IMR-90 (cell line): ENCODE measurements at regions not wholly inside any gene's neighbourhood (a gene's known extent, or its start where the extent isn't known, plus 50 kb on each side); places are given as distances from the start of the nearest gene placed in this dataset.

Experiments
- ATAC-seq: fragments of 200-7000 bp; cut with Tn5 transposase; 2 replicates; pipeline ENCODE4 v1.9.1; 2020; ENCODE audit warnings: low read depth, mild to moderate bottlenecking, moderate library complexity
- BruUV-seq: library from RNA; stranded (reverse); fragments of 400-500 nt; replicated peaks from 2 replicates; lab custom pipeline; 2021; lab: Mats Ljungman, UMichigan
- CTCF ChIA-PET: fragments of 300-600 bp; formaldehyde crosslinking; extraction: SDS; loops from one replicate; lab custom pipeline; 2021; ENCODE audit warnings: antibody characterized with exemption; lab: Yijun Ruan, JAX
- POLR2A ChIA-PET: fragments of 300-600 bp; sonication (Branson Sonifier 250); formaldehyde crosslinking; loops from one replicate; lab custom pipeline; 2022; ENCODE audit warnings: antibody characterized with exemption; ENCODE audit not compliant: unreplicated experiment; lab: Charles Lee
- DNase-seq: peaks from one replicate; pipeline ENCODE4 v3.0.0; 2013
- H2AFZ ChIP-seq: replicated peaks from 2 replicates; pipeline ENCODE3; 2013; ENCODE audit warnings: low read length, mild to moderate bottlenecking; ENCODE audit not compliant: poor library complexity
- H2AK5ac ChIP-seq: 2 replicates; pipeline ENCODE4 v1.6.1; 2013; ENCODE audit warnings: low read depth, low read length, inconsistent platforms
- H2AK9ac ChIP-seq: replicated peaks from 2 replicates; pipeline ENCODE3; 2013; ENCODE audit warnings: mild to moderate bottlenecking, low read depth, low read length, moderate library complexity; ENCODE audit not compliant: poor library complexity
- H2BK120ac ChIP-seq: 2 replicates; pipeline ENCODE4 v1.6.1; 2013; ENCODE audit warnings: low read depth, low read length, inconsistent platforms
- H2BK15ac ChIP-seq: 3 replicates; pipeline ENCODE4 v1.6.1; 2013; ENCODE audit warnings: low read depth, low read length, inconsistent platforms
- H2BK20ac ChIP-seq: 2 replicates; pipeline ENCODE4 v1.6.1; 2013; ENCODE audit warnings: low read depth, mild to moderate bottlenecking, inconsistent platforms, low read length, moderate library complexity
- H2BK5ac ChIP-seq: 2 replicates; pipeline ENCODE4 v1.6.1; 2013; ENCODE audit warnings: mild to moderate bottlenecking, low read depth, low read length, inconsistent platforms; ENCODE audit not compliant: poor library complexity, severe bottlenecking
- H3K14ac ChIP-seq: replicated peaks from 2 replicates; pipeline ENCODE4 v1.6.1; 2013; ENCODE audit warnings: low read depth, low read length, inconsistent platforms
- H3K18ac ChIP-seq: 2 replicates; pipeline ENCODE4 v1.6.1; 2013; ENCODE audit warnings: low read depth, low read length, control low read depth
- H3K23ac ChIP-seq: 2 replicates; pipeline ENCODE4 v1.6.1; 2013; ENCODE audit warnings: low read depth, low read length, inconsistent platforms
- H3K27ac ChIP-seq: 2 replicates; pipeline ENCODE4 v1.5.1; 2013; ENCODE audit warnings: mild to moderate bottlenecking, control low read depth, low read length; ENCODE audit not compliant: insufficient read depth
- H3K27me3 ChIP-seq: 2 replicates; pipeline ENCODE4 v1.6.1; 2013; ENCODE audit warnings: low read length; ENCODE audit not compliant: control insufficient read depth, insufficient read depth
- H3K36me3 ChIP-seq: 2 replicates; pipeline ENCODE4 v1.6.1; 2013; ENCODE audit warnings: low read length, mixed read lengths; ENCODE audit not compliant: control insufficient read depth, insufficient read depth
- H3K4ac ChIP-seq: 2 replicates; pipeline ENCODE4 v1.6.1; 2013; ENCODE audit warnings: low read depth, low read length, inconsistent platforms
- H3K4me1 ChIP-seq: 2 replicates; pipeline ENCODE4 v1.6.1; 2013; ENCODE audit warnings: low read length, mixed read lengths; ENCODE audit not compliant: control insufficient read depth, insufficient read depth
- H3K4me2 ChIP-seq: 2 replicates; pipeline ENCODE4 v1.6.1; 2013; ENCODE audit warnings: low read depth, mild to moderate bottlenecking, control low read depth, low read length, moderate library complexity
- H3K4me3 ChIP-seq: 2 replicates; pipeline ENCODE4 v1.5.1; 2013; ENCODE audit warnings: low read depth, mild to moderate bottlenecking, control low read depth, low read length, moderate library complexity; ENCODE audit not compliant: insufficient read depth
- H3K56ac ChIP-seq: 2 replicates; pipeline ENCODE4 v1.6.1; 2013; ENCODE audit warnings: low read length, inconsistent platforms; ENCODE audit not compliant: insufficient read depth; ENCODE audit errors: extremely low read depth
- H3K79me1 ChIP-seq, 2 experiments: 2 replicates each; pipeline ENCODE4 v1.6.1; 2013; ENCODE audit warnings: low read length in 2 of 2, inconsistent platforms in 1 of 2, low read depth in 1 of 2
- H3K9ac ChIP-seq: 2 replicates; pipeline ENCODE4 v1.6.1; 2013; ENCODE audit warnings: low read depth, low read length, control low read depth
- H3K9me1 ChIP-seq: 2 replicates; pipeline ENCODE4 v1.6.1; 2013; ENCODE audit warnings: low read length, inconsistent platforms; ENCODE audit not compliant: insufficient read depth
- H3K9me3 ChIP-seq: 2 replicates; pipeline ENCODE4 v1.6.1; 2013; ENCODE audit warnings: low read length; ENCODE audit not compliant: control insufficient read depth, insufficient read depth
- H4K20me1 ChIP-seq: 2 replicates; pipeline ENCODE4 v1.6.1; 2013; ENCODE audit warnings: low read length, inconsistent platforms; ENCODE audit not compliant: insufficient read depth
- H4K5ac ChIP-seq: 2 replicates; pipeline ENCODE4 v1.6.1; 2013; ENCODE audit warnings: mild to moderate bottlenecking, low read depth, low read length, control low read depth
- H4K8ac ChIP-seq, 2 experiments: 2 replicates each; pipeline ENCODE4 v1.6.1; 2013; ENCODE audit warnings: low read depth in 2 of 2, low read length in 2 of 2, control low read depth in 1 of 2, inconsistent platforms in 1 of 2
- H4K91ac ChIP-seq: 2 replicates; pipeline ENCODE4 v1.6.1; 2013; ENCODE audit warnings: low read depth, low read length, inconsistent platforms; ENCODE audit not compliant: insufficient read depth
- CTCF ChIP-seq: conservative IDR thresholded peaks from 2 replicates; pipeline ENCODE4 v1.5.1; 2012; ENCODE audit warnings: mild to moderate bottlenecking, low read depth, low read length, improper control_type of control experiment
- POLR2A ChIP-seq: IDR thresholded peaks from 2 replicates; pipeline ENCODE4 v1.6.1; 2012; ENCODE audit warnings: mild to moderate bottlenecking, low read depth, low read length
- RAD21 ChIP-seq: IDR thresholded peaks from 2 replicates; pipeline ENCODE4 v1.6.1; 2012; ENCODE audit warnings: low read length, improper control_type of control experiment
- SMC3 ChIP-seq: fragments of 150-350 bp; IDR thresholded peaks from 2 replicates; pipeline ENCODE4 v1.6.1; 2016; ENCODE audit warnings: low read depth, mild to moderate bottlenecking, antibody characterized with exemption, low read length, moderate library complexity
- WGBS, 2 experiments: methylation state at CpG; one replicate each; pipeline versions ENCODE4 v1.1.5 to v1.1.7; 2013; ENCODE audit warnings: missing lambda C conversion rate in 2 of 2; ENCODE audit not compliant: insufficient read length in 1 of 2; ENCODE audit errors: extremely low coverage in 2 of 2; 5-methylcytosine and 5-hydroxymethylcytosine counted together
- dilution Hi-C: fragments of 300-500 bp; cut with HindIII; formaldehyde crosslinking; loops from one replicate; pipeline ENCODE4 v1.14.3; 2018; ENCODE audit warnings: low sequenced_read_pairs; ENCODE audit not compliant: unreplicated experiment
- in situ Hi-C: fragments of 300-500 bp; cut with MboI; formaldehyde crosslinking; loops from 3 replicates; pipeline ENCODE4 v1.14.3; 2019; ENCODE audit warnings: low sequenced_read_pairs, inconsistent platforms, mixed read lengths
- intact Hi-C: fragments of 100-400 bp; cut with micrococcal nuclease; formaldehyde crosslinking; loops from 2 replicates; pipeline ENCODE4 v1.10.0; 2022

- no peak overlapping the region for H2BK5ac ChIP-seq
- no peak for TF ChIP-seq RAD21
- no peak for TF ChIP-seq POLR2A
- no peak for TF ChIP-seq SMC3
- no peak for TF ChIP-seq CTCF
- no peak overlapping the region for H3K4me2 ChIP-seq
- H3K27ac ChIP-seq, result no peak overlapping the region
- POLR2A ChIA-PET, result no interaction called here
- no peak overlapping the region for H2AFZ ChIP-seq
- WGBS, 2 experiments, result no CpG with 5 or more reads among the region's 2 CpGs
- H3K14ac ChIP-seq, result no peak overlapping the region
- no peak overlapping the region for H2BK20ac ChIP-seq
- no peak overlapping the region for H3K18ac ChIP-seq
- H4K8ac ChIP-seq, result no peak overlapping the region
- intact Hi-C loops (no loop called here), dilution Hi-C loops (no loop called here), in situ Hi-C loops (no loop called here)
- no peaks in the 10 kb centered on the region for H3K9me1 ChIP-seq
- H3K79me1 ChIP-seq, result no peaks in the 10 kb centered on the region
- H2AK5ac ChIP-seq, result no peak overlapping the region
- no peak overlapping the region for H3K23ac ChIP-seq
- H3K4me3 ChIP-seq, result no peak overlapping the region
- no peaks in the 10 kb centered on the region for H3K9me3 ChIP-seq
- no peak overlapping the region for H3K56ac ChIP-seq
- H2AK9ac ChIP-seq, result no peak overlapping the region
- H4K5ac ChIP-seq, result no peak overlapping the region
- no peak overlapping the region for H2BK120ac ChIP-seq
- BruUV-seq, result no TSS peak
- DNase-seq (no peak), ATAC-seq (no peak)
- H3K4me1 ChIP-seq, result no peaks in the 10 kb centered on the region
- no peak overlapping the region for H4K91ac ChIP-seq
- CTCF ChIA-PET, result no interaction called here
- H3K36me3 ChIP-seq, result no peaks in the 10 kb centered on the region
- no peak overlapping the region for H3K4ac ChIP-seq
- no peaks in the 10 kb centered on the region for H4K20me1 ChIP-seq
- no peak overlapping the region for H2BK15ac ChIP-seq
- no peaks in the 10 kb centered on the region for H3K27me3 ChIP-seq
- no peak overlapping the region for H3K9ac ChIP-seq
These were observed 529.7 kb upstream of the RPS6KA3 start for GRCh38 chrX:20796450-20796849.
